Esophagus squamous epithelium (tissue), 4 donors: ENCODE measurements at regions not wholly inside any gene's neighbourhood (a gene's known extent, or its start where the extent isn't known, plus 50 kb on each side); places are given as distances from the start of the nearest gene placed in this dataset.

Experiments
- POLR2A ChIP-seq, 4 donors: fragments of 450-650 bp; IDR thresholded peaks; one replicate each; pipeline ENCODE4 v1.6.1; 2017; ENCODE audit warnings: antibody characterized with exemption in 4 of 4, mild to moderate bottlenecking in 4 of 4, moderate library complexity in 3 of 4
- TF ChIP-seq, protein P1 (sequence below), 6 experiments: fragments of 450-650 bp in 4 of 6; fragments of 200-600 bp in 2 of 6; sonication (generic) in 2 of 6; IDR thresholded peaks; one replicate each; pipeline ENCODE4 v1.5.1; 2016 to 2019; ENCODE audit warnings: antibody characterized with exemption in 6 of 6, mild to moderate bottlenecking in 4 of 6, moderate library complexity in 4 of 6

DNA sequence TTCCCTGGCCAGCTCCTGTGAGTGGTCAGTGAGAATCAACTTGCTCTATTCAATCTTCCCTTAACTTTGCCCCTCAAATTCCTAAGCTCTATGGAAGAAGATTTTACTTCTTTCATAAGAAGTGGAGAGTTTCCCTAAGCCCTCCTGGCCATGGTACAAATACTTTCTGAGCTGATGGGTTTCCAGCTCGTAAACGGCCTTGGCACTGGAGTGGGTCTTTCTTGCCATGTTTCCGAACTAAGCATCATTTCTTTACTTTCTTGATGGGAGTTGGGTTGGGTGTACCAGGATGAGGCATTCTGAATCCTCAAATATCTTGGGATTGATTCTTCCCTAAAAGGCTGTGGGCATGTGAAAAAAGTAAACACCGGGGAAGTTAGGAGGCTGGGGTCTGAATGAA, 72.5 kb downstream of the ACKR3 start:
- TF ChIP-seq, protein P1, sequence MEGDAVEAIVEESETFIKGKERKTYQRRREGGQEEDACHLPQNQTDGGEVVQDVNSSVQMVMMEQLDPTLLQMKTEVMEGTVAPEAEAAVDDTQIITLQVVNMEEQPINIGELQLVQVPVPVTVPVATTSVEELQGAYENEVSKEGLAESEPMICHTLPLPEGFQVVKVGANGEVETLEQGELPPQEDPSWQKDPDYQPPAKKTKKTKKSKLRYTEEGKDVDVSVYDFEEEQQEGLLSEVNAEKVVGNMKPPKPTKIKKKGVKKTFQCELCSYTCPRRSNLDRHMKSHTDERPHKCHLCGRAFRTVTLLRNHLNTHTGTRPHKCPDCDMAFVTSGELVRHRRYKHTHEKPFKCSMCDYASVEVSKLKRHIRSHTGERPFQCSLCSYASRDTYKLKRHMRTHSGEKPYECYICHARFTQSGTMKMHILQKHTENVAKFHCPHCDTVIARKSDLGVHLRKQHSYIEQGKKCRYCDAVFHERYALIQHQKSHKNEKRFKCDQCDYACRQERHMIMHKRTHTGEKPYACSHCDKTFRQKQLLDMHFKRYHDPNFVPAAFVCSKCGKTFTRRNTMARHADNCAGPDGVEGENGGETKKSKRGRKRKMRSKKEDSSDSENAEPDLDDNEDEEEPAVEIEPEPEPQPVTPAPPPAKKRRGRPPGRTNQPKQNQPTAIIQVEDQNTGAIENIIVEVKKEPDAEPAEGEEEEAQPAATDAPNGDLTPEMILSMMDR (IDR thresholded peaks at IDR 0.05), result no peak
- TF ChIP-seq POLR2A (IDR thresholded peaks at IDR 0.05), result no peak
